Activated CD4-positive, alpha-beta T cell treated with anti-CD3 and anti-CD28 coated beads, Interleukin-10, Interleukin-2, amounts not matched to agents 100 ng/mL and 50 ng/mL, durations not matched to agents 16 hours and 8 hours (primary cell): ENCODE measurements at regions not wholly inside any gene's neighbourhood (a gene's known extent, or its start where the extent isn't known, plus 50 kb on each side); places are given as distances from the start of the nearest gene placed in this dataset.

Experiments
- DNase-seq: peaks from one replicate; pipeline ENCODE4 v3.0.0-alpha.2; 2020

DNA sequence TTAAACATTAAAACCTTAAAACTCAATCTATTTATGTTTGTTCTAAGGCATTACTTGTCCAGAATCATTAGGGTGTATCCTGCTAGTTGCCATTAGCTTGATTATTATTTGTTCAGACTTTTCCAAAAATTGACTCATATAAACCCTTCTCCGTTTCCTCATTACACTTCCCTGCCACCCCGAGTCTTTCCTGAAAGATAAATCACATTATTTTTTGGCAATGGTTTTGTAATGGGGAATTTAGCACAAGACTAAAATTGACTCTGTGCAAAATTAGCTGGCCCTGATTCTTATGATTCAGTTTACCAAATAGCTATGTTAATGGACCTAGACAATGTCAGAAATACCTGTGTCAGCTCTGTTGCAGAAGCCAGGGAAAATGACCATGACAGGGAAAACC is 112.2 kb upstream of the NT5C1B start:
- no peak for DNase-seq

DNA sequence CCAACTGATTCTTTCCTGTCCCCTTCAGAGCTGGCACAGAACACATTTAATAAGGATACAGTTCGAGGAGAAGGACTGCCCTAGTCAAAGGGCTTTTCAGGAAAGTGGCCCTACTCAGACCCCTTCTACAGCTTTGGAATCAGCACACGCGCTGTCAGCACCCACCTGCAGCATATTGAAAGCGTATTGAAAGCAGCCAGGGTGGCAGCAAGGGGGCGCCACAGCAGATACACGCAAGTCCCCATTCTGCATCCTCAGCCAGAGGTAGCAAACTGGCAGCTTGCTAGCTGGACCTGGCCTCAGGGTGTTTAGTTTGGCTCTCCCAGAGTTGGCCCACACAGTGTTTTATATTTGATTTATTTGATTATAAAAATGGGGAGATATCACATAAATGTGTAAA is 101.0 kb upstream of the NT5C1B start:
- no peak for DNase-seq

DNA sequence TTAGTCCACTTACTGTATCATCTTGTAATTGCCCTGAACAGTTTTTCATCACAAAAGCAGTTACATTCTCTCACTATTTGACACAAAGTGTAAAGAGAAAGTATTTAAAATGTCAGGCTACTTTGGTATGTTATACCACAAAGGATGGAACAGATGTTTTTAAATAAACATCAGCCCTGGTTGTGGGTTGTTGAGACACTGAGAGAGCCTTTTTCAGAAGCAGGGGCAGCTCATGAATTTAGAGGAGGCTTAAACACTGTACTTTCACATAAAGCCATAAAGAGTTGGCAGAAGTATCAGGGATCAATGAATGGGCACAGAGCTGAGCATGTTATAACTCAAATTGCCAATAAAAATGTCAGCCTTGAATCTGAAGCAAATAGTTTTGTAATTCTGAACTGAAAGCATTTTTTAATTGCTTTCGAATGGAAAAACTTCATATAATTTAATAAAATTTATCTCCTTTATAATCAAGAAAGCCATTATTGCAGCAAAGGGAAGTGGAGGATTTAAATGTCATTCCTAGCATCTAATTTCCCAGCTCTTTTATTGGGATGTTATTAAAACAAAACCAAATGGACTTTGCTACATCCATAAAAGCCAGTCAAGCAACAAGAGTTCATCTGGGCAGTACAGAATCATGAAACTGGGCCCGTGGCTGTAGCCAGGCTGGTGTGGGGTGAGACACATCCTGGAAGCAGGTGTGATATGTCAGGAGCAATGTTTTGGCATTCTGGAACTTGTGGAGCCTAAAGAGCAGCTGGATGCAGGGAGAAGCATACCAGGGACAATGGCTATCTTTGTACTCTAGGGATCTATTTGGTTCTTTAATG is 95.1 kb upstream of the NT5C1B start:
- DNase-seq = no peak

DNA sequence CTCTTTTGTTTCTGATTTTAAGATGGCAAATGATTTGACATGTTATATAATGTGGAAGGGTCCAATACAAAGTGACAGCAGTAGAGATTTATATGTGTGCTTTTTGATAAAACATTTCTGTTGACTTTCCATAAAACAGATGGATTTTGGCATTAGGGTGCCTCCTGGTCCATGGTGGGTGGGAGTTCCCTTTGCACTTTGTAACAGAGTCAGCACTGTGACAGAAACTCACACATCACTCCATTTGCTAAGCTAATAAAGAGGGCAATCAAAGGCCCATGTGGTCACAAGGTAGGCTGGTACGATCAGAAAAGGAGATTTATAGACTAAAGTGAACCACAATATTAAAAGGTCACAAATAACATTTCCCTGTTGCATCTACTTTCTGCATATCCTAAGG is 93.3 kb upstream of the NT5C1B start:
- DNase-seq = no peak

DNA sequence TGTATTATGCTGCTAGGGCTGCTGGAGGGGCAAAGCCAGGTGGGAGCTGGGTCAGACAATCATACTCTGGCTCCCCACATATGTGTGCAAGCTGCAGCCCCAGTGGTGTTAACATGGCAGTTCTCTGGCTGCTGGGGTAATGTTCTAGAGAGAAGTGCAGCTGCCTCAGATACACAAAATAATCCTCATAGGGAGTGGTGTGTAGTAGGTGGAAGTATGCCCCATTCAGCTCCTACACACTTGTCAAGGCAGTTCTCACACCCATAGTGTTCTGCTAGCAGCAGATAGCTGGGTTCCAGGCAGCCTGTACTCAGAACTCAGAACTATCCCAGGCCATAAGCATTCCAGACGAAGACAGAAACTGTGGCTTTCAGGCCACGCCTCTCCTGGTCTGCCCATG is 87.9 kb upstream of the NT5C1B start:
- DNase-seq = no peak

DNA sequence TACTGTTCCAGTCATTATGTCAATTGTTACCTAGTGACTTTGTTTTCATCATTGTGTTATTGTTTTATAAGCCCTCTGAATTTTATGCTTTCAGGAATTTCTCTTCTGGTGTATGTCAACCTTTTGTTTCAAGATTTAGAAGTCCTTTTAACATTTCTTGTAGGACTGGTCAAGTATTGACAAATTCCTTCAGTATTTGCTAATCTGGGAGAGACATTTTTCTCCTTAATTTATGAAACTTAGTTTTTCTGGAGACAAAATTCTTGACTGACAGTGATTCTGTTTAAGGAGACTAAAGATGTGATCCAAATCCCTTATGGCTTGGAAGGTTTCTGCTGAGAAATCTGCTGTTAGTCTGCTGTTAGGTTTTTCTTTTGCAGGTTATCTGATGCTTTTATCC is 84.9 kb upstream of the NT5C1B start:
- DNase-seq = no peak

DNA sequence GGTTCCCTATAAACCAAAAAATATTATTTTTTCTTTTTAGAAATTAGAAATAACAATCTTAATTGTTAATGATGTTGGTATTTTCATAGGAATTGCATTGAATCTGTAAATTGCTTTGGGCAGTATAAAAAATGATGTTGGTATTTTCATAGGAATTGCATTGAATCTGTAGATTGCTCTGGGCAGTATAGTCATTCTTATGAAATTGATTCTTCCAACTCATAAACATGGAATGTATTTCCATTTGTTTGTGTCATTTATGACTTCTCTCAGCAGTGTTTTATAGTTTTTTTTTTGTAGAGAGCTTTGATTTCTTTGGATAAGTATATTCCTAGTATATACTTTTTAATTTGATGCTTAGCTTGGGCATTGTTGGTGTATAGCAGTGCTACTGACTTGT is 82.0 kb upstream of the NT5C1B start:
- no peak for DNase-seq

DNA sequence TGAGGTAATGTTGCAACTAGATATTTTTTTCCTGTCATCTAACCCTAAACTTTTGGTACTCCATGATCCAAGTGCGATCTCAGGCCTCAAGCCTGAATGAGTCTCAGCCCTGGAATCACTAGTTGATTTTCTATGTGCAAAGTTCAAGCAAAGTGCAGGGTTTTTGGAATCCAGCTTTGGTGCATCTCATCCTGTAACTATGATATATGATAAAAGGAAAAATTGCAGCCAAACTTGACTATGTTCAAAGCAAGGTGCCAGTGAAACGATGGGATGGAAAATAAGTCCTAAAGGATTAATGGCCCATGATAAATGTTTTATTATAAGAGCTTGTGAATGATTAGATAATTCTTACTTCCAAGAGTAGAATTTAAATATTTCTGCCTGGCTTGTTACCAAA is 78.9 kb upstream of the NT5C1B start:
- no peak for DNase-seq

DNA sequence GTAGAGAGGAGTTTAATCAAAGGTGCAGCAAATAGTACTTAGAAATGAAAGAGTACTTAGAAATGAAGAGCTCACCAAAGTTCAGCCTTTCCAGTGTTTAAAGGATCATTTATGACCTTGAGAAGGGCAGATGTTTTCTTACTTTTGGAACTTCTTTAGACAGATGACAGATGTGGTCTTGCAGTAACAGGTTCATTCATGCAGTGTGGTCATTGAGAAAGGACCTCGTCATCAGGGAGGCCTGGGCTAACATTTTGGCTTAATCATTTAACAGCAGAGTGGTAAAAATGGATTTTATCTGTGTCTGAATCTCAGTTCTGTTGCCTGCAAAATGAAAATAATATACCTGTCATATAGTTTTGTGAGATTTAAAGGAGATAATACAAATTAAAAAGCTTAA is 75.1 kb upstream of the NT5C1B start:
- no peak for DNase-seq

DNA sequence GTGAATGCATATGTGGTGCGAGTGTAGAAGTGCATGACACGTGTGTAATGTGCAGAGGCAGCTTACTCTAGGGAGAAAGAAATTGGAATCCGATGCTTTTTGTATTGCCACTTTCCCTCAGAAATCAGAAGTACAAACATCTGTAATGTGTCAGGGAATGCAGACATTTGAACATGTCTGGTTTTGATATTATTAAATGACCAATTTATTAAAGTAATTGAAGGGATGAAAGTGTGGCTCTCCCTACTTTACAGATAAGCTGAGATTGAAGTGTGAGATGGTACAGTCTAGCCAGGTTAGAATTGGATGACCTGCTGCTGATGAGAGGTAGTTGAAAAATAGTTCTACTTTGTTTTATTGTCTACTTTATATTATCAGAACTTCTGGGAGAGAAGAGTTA is 74.5 kb upstream of the NT5C1B start:
- DNase-seq = no peak

DNA sequence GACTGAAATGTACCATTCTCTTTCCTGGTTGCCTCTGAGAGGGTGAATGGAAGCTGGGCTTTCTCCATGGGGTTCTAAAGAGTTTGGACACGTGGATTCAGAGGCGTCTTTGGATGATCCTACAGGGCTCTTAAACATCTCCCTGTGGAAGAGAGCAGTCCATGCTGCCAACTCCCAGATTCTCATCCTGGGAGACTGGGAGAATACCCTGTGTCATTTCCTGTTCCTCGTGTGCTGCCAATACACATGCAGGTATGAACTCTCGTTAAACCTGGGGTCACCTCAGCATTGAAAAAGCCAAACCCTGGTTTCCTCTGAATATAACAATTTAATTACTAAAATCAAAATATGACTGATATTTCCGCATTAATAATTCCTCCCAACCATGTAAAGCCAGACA is 73.3 kb upstream of the NT5C1B start:
- DNase-seq = no peak

DNA sequence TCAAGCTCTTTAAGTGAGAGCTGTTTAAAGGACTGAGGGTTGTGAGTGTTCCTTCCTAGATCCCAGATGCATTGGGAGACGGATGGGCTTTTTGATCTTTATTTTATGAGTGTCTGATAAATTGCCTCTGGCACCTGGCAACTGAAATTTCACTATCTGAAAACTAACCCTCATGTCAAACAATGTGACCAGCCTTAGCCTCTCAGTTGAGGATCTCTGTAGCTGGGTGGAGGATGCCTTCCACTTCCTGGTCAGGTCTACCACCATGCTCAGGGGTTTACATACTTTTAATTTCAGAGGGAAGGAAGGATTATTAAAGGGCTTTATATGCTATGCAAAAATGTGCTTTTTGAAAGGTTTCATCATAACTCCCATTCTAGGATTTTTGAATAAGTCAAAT is 70.5 kb upstream of the NT5C1B start:
- DNase-seq = no peak

DNA sequence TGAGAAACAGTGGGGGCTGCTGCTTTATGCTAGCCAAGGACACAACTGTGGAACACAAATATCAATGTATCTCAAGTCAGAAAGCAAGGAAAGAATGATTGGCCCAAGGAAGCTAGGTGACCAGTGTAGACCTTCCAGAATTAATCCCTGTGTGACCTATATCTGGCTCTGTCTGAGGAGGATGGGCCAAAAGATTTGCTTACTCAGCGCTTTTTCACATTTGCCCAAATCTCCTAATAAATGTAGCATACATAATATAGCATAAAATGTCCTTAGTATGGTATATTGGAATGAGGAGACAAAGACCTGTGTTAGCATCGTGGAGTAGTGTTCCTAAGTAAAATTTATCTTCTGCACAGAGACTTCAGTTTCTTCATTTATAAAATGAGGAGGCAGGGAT is 66.7 kb upstream of the NT5C1B start:
- DNase-seq = no peak

DNA sequence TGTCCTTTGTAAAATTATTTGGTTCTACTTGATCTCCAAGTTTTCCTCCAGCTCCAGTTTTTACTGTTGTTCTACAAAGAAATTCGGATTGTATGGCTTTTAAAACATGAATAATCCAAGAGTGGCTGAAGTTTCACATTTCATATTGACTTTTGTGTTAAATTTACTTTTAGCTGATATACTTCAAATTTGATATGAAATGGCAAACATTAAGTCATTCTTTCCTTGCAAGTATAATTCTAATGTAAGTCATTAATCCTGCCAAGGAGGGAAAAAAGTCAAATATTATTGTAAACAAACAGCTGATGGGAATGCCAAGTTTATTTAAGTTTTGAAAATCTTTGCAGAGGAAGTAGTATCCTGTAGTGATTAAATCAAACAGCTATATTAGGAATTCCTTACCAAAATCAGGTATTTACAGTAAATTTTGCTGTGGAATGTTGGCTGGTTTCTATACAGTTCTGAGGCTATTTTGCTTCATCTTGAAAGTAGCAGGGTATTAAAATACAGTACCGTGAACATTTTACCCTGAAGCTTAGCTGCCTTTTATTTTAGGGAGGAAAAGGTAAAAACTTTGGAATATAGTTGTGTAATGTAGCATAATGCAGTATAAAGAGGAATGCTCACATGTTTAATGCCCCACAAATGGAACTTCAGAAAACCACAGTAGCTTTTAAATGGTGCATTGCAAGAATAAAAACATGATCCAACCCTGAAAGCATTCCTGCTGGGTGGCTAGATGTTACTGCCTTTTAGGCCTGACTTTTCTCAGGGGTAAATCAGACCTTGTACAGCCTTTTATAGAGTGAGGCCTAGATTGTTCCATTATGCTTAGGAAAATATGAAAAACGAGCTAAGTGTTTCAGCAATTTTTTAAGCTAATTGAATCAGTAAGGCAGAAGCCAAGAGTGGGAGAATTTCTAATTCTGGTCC is 62.7 kb upstream of the NT5C1B start:
- no peak for DNase-seq

DNA sequence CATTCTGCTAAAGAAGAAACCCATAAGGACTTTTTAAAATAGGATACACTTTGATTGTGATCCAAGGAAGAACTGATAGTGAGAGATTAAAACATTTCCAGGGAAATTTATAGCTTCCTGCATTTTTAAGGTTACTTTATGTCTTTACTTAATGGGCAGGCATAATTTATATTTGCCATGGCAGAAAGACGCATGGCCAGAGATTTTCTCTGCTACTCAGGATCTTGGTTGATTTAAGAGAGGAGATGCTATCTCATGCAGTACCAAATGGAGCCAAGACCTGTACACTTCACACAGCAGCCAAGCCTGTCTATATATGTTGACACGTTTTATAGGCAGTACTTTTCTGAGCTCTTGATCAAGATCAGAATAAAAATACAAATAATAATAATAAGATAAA is 60.9 kb upstream of the NT5C1B start:
- DNase-seq = no peak

DNA sequence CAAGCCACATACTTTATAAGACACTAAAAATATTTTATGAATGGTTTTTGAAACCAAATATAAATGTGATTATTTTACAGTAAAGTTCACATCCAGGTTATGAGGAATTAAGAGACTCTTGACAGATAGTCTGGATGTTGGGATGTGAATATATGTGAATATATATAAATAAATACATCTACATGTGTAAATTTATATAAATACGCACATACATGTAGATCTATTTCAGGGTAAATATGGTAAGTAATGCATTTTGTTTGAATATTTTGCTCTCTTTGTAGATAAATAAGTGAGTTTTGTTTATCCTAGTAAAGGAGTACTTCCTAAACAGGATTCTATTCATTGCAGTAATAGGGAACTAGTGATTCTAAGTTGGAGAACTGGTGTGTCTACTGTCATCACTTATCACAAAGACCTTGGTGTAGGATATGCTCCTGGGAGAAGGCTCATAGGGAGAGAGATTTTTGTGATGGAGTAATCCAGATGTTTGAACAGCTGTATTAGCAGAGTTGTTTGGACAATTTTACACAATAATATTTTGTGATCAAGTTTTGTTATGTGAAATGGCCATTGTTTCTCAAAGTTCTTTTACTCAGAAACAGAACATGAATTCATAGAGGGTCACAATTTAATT is 60.2 kb upstream of the NT5C1B start:
- no peak for DNase-seq

DNA sequence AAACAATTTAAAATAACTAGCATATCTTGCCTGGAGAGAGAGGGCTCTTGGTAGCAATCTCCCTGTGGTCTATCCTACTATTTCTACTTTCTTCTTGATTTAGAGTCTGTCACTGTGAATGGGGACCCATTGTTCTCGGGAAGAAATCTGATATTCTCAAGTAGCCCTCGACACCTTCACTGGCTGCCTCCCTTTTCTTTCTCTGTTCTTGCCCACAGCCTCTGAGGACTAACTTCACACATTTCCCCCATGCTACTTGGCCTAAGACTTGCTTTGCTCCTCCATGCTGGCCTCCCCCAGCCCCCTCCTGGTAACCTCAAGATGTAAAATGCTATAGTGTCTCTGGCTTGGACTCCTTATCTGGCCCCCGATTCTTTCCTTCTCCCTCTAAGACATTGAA is 58.8 kb upstream of the NT5C1B start:
- no peak for DNase-seq

DNA sequence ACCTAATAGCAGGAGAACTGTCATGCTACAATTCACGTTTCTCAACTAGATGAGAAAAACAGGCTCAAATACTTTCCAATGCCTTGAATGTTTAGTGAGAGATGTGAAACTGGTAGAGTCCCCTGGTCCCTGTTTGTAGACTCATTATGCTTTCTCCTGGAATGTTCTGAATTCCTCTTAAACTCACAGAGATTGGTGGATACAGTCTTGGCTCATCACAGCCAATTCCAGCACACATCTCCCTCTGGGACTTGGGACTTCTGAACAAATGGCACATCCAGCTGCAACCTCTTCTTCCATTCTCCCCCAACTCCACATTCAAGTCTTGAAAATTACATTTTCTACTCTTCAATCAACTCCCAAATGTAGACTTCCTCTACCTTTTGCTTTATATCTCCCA is 58.4 kb upstream of the NT5C1B start:
- no peak for DNase-seq

DNA sequence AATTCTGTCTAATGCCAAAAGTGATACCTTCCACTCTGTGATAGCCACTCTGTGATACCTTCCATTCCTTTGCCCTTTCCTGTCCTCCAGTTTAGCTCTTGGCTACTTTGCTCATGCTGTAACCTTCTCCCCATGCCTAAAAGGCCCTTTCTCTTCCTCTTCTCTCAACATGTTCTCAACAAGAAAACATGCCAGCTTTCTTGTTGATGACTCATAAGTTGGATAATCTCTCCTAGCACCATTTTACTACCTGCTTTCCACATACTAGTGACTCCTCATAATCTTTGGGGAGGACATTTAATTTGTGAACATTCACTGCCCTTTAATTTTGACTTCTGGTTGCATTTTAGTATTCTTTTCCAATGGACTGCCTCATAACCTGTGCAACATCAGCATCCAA is 55.9 kb upstream of the NT5C1B start:
- DNase-seq = no peak

DNA sequence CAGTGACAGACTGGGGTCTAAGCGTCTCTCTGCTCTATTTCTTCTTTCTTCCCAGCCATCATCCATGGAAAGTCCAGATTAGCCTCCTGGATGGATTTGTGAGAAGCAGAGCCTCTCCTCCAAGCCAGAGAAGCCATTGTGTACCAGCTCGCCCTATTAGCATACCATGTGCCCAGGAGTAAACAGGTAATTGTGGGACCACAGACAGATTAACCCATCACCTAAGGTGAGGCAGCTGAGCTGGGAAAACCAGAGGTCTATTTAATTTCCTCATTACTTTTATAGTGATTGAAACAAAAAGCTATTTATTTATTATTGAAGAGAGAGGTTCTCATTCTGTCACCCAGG is 54.7 kb upstream of the NT5C1B start:
- no peak for DNase-seq

DNA sequence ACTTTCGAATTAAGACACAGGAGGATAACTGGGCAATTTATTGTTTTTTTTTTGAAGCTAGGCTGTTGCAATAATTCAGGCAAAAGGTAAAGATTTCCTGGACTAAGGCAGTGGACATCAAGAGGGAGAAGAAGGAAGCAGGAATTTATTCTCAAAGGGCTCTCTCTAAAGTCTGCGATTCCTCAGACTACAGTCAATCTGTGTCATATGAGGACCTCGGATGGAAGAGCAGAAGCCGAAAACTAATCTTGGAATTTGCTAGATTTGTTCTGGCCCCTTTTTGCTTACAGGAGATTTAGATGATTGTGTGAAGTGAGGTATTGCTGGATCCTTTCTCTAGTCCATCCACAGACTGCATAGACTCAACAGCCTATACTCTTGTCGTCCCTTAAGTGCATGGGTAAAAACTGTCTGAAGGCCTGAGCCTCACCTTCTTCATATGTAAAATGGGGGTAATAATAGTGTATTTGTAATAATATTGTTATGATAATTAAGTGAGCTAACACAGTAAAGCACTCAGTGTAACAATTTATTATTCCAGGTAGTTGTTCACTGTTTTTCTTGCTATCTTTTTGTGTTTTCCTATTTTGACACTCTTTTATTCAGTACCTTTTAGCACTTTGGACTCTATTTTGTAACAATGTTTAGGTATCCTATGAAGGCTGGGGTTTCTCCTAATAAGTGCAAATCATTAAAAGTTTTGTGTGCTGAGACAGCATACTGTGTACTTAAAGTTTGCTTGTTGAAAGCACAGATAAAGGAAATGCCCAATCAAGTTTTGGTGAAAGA is 54.2 kb upstream of the NT5C1B start:
- DNase-seq = no peak

DNA sequence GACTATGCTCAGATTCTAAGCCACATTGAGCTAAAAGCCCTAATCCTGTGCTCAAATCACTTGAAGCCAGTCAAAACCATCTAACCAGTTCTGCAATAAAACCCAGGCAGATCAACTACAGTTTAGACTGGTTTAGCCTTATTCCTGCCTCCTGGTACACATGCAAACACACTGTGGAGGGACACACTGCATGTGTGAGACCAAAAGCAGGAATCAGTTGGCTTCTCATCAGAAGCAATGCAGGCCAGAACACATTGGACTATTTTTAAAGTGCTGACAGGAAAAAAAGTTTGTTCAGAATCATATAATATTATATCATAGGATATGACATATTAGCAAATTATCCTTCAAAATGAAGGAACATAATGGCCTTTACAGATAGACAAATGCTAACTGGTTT is 52.5 kb upstream of the NT5C1B start:
- DNase-seq = no peak
